SK-N-MC (cell line): ENCODE measurements at regions not wholly inside any gene's neighbourhood (a gene's known extent, or its start where the extent isn't known, plus 50 kb on each side); places are given as distances from the start of the nearest gene placed in this dataset.

Experiments
- EZH2 ChIP-seq: fragments of 200-600 bp; sonication (generic); IDR thresholded peaks from one replicate; pipeline ENCODE4 v1.6.1; 2017; ENCODE audit warnings: antibody characterized with exemption
- FOXP2 ChIP-seq: optimal IDR thresholded peaks from 2 replicates; pipeline ENCODE3; 2011; ENCODE audit warnings: mild to moderate bottlenecking, moderate library complexity; ENCODE audit not compliant: insufficient read depth; ENCODE audit errors: extremely low read length, control extremely low read depth
- POLR2AphosphoS5 ChIP-seq: IDR thresholded peaks from 2 replicates; pipeline ENCODE4 v1.6.1; 2012; ENCODE audit warnings: mild to moderate bottlenecking, low read depth, low read length, borderline replicate concordance

- TF ChIP-seq FOXP2 (no peak), EZH2 (no peak), POLR2AphosphoS5 (no peak)
Observed at GRCh38 chr2:489084-489483, 188.1 kb downstream of the TMEM18 start.
